ENCODE measurements at regions not wholly inside any gene's neighbourhood (a gene's known extent, or its start where the extent isn't known, plus 50 kb on each side); places are given as distances from the start of the nearest gene placed in this dataset.
"Not testable (repeated sequence)": the region's sequence is repeated elsewhere in the genome, so short reads cannot be mapped to it uniquely, and the experiment has no call there.

DNA sequence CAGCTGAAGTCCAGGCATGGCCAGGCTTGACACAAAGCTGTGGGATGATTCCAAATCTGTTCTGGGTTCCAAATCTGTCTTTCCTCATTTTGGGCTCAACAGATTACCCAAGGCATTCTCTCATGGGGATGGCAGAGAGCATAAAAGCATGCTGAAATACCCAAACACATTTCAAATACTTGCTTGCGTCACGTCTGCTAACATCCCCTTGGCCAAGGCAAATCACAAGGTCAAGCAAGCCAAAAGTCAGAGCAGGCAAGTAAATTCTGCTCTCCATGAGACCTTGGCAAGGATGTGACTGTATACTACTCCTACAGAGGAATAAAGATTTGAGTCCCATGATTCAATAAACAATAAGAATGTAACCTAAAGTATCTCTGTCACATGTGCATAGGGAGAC lies 306.7 kb downstream of the EPB41L4A start:
- no peak for DNase-seq (ENCODE audit: low spot score)

DNA sequence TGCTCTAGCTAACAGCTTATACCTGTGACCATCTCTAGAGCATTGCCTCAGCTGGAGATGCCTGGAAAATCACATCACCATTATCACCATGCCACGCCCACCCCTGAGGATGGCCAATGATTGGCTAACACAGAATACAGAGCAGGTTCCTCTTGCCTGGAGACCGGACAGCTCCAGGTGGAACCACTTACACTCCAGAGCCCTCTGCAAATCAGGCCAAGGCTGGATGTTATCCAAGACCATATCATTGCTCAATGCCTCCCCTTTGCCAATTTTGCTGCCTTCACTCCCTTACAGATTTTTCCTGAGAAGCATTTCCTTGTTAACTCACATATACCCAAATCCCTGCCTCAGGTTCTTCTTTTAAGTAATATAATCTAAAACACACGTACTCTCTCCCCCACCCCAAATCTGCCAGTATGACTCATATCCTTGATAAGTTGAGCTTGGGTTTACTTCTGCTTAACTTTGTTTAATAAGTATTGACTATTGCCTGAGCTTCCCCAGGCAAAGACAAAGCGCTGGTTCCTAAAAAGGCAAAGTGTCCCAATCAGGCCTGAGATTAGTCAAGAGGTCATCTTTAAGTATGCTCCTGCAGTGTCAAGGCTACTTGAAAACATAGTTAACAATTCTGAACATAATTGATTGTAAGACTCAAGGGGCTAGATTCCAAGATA lies 309.6 kb downstream of the EPB41L4A start:
- no peak for DNase-seq (ENCODE audit: low spot score)

DNA sequence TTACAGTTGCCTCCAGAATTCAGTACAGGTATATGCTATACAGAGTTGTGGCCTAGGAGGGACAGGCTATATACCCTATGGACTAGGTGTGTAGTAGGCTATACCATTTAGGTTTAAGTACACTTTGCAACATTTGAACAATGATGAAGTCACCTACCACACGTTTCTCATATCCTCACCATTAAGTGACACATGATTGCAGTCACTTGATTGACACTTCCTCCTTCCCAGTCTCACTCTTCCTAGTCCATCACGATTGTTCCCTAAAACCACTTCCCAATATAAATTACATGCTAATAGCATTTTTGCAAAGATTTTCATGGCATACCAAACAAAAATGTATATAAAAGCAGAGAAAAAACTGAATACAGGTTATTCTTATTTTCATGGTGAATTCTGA lies 312.2 kb downstream of the EPB41L4A start:
- DNase-seq (ENCODE audit: low spot score): no peak

DNA sequence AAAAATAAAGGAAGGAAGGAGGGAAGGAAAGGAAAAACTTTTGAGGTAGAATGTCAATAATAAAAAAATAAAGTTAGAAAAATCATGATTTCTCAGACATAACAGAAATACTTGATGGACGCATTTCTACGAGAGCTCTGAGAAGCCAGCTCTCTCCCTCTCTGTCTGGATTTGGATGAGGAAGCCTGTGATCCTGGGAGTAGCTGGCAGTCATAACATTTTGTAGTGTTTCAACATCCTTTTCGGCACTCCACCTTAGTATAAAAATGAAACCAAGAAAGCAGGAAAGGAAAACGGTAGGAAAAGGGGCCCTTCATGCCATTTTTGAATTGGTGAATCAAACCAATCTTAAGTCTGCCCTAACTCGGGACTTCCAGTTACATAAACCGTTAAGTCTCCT lies 321.3 kb downstream of the EPB41L4A start:
- no peak for DNase-seq (ENCODE audit: low spot score)

DNA sequence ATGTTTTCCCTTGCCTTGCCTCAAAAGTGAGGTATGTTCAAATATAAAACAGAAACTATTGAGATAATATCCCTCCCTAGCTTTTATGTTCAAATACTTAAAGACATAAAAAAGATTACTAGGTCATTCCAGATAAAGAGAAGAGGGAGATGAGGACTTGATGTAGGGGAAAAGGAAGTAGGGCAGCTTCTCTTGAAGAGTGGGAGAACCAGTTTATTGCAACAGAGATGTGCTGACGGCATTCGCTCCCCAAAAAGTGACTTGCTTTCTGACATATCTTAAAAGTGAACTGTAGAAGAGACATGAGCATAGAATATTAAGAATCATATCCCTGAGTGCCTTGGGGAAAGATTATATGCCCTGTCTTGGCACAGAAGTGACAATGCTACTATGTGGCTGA lies 330.2 kb upstream of the NREP start:
- DNase-seq (ENCODE audit: low spot score): no peak

DNA sequence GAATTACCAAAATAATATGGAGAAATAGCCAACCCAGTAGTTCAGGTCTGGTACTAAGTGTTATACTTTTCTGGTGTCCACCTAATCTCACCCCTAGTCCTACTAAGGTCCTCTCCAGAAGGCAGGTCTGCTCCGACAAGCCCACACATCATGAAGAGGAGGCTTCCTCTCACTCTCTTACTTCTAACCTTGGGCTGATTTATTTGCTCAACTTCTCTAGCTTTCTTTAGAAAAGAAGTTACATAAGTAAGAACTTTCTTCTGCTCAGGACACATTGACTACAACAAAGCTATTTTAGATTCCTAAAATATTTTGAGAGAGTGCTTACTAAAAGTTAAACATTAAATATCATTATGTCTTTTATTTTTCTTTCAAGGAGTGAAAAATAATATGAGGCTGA lies 329.7 kb upstream of the NREP start:
- no peak for DNase-seq (ENCODE audit: low spot score)

DNA sequence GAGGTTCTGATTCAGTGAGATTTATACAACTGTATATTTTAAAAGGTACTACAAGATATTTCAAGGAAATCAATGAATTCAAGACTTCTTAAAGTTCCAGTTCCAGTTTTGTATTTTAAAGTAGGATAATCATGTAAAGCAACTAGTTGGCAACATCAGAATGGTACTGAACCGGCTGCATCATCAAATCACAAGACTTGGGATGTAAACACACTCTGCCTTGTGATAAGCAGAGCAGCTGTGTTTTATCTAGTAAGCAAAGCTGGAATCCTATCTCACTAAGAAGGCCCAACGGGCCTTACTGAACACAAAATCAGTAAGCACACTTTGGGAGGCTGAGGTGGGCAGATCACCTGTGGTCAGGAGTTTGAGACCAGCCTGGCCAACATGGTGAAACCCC lies 327.2 kb upstream of the NREP start:
- no peak for DNase-seq (ENCODE audit: low spot score)

DNA sequence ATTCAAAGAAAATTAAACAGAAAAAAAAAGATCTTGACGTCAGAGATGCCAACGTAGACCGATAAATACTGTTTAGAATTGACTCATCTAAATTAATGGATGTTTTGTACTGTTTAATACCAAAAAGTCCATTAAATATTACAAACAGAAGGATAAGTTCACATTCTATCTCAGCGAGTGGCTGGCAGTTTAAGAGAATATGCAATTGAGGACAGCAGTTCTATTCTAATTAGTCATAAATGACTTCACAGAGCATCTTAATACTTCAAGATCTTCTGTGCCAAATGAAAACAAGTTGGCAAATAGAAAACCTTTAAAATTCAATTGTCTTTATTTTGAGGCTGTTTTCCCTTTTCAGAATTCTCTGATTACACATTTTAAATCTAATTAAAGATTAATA lies 326.6 kb upstream of the NREP start:
- DNase-seq (ENCODE audit: low spot score): no peak

DNA sequence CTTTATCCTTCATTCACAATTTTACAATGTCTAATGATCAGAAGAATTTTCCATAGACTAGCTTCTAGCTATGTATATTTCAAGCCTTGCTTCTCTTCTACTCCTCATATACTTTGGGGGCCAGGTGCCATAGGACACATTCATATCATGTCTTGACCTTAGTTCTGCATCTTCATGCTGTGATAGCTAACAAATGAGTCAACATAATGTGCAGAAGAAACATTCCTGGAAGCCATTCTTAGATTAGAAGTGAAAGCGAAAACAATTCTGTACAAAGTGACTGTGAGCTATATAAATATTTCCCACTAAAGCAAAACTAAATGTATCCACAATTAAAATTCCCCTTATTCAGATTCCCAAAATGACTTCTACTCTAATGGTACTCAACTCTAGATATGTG lies 320.2 kb upstream of the NREP start:
- DNase-seq (ENCODE audit: low spot score): no peak

DNA sequence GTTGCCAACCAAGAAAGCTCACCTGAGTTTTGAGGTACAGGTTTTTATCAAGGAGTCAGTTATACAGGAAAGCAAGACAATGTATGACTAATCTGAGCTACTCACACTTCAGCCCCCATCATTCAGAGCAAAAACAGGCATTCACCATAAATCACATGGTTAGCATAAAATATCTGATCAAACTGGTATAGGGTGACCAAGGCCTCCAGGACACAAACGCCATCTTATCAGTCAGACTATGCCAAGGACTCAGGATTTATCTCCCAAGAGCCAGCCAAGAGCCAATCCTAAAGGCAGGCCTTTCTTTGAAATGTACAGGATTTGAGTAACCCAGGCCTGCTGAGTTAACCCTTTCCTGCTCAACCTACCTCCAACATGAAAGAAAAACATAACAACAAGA lies 313.0 kb upstream of the NREP start:
- DNase-seq (ENCODE audit: low spot score): no peak

DNA sequence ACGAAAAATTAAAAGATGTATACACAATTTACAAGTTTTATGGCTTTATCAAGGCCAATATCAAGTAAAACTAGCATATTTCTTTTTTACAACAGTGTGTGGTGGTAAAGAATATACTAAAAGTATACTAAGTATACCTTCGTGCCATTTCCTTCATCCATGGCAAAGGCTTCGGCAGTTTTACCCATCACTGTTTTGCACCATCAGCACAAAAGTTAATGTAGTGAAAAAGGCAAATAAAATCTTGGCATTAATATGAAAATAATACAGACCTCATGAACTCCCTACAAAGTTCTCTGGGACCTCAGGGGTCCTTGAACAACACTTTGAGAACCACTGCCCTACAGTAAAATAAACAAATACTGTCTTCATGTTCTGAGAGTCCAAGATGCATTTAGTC lies 312.3 kb upstream of the NREP start:
- no peak for DNase-seq (ENCODE audit: low spot score)

DNA sequence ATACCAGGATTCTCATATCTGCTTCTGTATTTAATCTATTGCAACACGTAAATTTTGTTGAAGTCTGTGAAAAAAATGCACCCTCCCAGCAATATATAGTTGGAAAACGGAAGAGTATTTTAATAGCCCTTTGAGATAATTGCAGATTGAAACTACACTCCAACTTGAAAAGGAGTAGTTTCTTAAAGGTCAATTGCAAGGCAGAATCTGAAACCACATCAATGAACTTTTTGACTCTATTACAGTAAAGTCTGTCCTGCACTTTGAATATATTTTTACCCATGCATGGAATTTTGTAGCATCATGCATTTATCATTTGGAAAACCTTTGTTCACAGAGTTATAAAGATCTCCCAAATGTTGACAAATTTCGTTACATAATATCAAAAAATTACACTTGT lies 311.6 kb upstream of the NREP start:
- no peak for DNase-seq (ENCODE audit: low spot score)

DNA sequence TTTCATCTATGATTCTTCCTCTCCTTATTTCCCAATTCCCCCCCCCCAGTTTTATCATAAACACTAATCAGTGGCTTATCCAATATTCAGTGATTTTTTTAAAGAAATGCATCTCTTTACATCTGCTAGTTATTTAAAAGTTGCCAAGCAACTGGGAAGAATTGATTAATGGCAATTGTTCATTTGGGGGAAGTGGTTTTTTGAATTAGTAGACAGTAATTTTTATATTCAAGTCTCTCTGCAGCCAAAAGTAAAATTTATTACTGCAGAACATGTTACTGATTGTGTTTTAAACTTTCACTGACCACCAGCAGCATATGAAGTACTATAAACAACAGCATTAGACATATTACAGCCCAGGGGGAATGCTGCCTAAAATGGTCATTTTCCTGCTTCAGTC lies 308.8 kb upstream of the NREP start:
- no peak for DNase-seq (ENCODE audit: low spot score)

DNA sequence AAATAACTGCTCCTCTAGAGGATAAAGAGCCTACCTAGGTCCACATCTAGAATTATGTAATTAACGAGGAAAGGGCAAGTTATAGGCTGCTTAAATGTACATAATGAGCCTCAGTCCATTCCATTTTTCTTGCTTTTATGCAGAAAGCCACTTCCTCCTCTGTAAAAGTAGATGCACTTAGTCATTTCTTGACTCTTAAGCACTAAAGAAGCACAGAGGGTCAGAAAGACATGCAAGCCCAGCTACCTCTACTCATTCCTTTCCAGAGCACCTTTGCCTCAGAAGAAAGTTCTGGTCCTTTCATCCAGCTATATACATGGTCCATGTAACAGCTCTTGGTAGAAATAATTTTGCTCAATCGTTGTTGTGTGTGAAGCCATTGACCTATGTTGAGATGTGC lies 308.0 kb upstream of the NREP start:
- DNase-seq (ENCODE audit: low spot score): no peak

DNA sequence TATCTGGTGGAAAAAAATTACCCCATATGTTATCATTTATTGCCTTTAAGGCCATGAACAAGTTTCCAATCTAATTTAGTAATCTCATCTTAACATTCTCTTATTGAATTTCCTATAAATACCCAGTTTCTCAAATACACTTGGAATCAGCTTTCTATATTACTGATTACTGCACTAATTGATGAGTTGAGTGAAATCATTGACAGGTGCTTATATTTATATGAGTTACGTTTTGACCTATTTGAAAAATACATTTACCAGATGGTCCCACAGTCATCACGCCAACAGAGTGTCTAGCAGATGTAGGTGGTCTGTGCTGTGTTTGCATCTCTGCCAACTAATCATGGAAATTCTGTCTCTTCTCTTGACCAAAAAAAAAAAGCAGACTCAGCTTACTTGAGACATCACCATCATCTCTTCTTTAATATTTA lies 307.3 kb upstream of the NREP start:
- no peak for DNase-seq (ENCODE audit: low spot score)

DNA sequence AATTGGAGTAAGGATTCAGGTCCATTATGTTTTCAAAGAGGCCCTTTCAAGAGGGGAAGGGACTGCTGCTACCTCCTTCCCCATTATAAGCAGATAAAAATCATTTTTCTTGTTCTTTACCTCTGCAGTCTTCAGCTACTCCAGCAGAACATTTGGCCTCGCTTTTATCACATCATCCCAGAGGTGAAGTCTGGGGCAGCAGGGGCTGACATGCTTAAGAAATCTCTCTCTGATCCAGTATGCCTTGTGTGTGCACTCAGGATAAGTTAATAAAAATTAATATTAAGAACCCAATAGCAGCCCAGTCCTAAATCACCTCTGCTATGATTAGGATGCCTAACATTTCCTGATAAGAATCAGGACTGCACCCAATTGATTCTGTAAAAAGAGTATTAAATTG lies 306.9 kb upstream of the NREP start:
- no peak for DNase-seq (ENCODE audit: low spot score)

DNA sequence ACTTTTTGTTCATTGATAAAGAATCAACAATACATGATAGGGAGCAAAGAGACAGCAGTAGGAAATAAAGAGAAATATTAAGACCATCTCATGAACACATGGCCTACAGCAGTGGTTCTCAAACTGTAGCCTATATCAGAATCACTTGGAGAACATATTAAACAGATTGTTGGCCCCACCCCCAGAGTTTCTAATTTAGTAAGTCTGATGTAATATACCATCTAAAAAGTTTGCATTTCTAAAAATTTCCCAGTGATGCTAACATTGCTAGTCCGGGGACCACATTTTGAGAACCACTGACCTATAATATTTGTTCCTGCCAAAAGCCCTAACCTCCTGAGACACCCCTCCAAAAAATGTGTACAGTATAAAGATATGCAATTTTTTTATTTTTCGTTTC lies 306.2 kb upstream of the NREP start:
- DNase-seq (ENCODE audit: low spot score): no peak

DNA sequence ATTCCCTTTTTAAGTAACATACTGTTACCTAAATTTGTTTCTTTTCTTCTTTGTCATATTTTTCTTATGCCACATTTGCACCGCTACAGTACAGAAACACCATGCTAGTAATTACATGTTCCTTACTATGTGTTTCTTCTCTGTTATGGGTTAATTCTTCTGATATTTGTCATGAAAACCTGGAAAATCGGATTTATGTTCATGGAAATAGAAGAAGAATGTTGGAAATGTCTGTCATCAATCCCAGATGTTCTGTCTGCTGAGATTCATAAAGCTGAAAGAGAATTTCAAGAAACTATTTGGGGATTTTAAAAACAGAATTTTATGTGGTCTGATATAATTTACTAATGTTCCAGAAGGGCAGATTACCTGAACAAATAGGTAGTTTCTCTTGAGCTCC lies 305.2 kb upstream of the NREP start:
- DNase-seq (ENCODE audit: low spot score): no peak

DNA sequence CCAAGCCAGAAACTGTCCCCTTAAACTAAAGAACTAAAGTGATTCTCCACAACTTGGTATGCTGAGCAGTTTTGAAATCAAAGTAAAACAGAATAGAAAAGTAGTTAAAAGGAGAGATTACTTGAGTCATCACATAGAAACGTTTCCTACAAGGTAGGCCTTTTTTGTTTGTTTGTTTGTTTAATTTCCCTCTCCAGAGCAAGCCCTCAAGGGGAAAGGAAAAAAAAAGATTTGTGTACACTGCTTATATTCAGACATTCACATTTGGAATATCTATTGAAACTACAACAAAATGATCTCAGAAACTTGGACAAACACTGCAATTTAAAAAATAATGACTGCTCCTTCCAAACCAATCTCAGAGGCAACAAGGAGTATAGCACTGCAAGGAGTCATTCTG lies 304.7 kb upstream of the NREP start:
- DNase-seq (ENCODE audit: low spot score): no peak

DNA sequence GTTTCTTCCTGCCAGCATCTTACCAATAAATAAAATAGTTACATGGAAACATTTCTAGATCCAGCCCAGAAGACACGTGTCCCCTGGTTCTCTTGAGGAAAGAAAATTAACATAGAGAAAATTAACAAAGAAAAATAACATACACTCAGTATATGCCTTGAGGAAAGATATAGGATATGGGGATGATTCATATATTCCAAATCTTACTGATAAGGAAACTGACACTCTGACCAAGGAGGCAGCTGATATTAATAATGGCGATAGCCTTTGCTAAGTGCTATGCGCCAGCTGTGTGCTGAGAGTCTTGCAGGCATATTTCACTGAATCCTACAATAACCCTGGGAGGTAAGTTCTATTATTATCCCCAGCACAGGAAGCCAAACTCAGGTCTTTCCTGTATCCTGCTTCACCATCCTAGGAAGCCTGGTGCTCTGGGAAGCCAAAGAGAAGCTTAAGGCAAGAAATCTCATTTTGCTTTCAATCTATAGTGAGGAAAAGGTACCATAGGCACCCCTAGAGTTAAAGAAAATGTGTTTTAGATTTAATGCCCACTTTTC lies 302.7 kb upstream of the NREP start:
- no peak for DNase-seq (ENCODE audit: low spot score)

DNA sequence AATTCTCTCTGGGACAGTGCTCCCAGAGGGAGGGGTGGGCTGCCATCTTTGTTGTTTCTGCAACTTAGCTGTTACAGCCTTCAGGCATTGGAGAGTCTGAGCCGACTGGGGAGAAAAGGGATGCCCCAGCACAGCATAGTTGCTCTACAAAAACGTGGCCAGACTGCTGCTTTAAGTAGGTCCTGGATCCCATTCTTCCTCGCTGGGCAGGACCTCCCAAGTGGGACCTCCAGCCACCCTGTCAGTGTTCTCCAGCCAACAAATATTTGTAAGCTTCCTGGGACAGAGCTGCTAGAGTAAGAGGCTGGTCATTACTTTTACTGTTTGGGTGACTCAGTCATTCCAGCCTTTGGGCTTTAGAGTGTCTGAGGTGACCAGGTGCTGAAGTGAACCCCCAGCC lies 292.7 kb upstream of the NREP start:
- no peak for DNase-seq (ENCODE audit: low spot score)

DNA sequence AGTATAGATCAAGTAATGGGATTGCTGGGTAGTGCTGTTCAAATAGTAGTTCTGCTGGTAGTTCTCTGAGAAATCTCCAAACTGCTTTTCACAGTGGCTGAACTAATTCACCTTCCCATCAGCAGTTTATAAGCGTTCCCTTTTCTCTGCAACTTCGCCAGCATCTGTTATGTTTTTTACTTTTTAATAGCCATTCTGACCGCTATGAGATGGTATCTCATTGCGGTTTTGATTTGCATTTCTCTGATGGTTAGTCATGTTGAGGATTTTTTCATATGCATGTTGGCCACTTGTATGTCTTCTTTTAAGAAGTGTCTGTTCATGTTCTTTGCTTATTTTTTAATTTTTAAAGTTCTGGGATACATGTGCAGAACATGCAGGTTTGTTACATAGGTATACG lies 279.2 kb upstream of the NREP start:
- DNase-seq (ENCODE audit: low spot score): no peak

DNA sequence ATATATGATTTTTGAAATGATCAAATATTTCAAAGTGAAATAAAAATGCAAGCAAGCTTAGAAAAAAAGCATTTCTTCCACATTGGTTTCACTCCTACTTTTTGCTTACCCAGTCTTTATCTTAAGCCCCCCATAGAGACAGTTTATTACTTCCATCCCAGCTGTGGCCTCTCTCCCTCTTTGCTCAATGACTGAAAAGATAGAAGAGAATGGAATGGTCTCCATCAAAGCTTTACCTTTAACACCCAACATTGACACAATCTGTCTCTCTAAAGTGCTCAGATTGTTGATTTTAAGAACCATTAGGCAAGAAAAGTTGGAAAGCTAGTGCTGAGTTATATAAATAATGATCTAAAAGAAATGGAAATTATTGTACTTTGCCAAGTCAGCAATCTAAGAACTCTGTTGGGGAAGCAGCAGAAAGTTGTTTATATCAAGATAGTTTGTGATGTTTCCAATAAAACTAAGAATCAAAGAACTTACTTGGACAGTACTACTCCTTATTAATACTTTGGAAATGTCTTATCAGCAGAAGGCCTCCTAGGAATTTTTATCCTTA lies 277.5 kb upstream of the NREP start:
- no peak for DNase-seq (ENCODE audit: low spot score)

DNA sequence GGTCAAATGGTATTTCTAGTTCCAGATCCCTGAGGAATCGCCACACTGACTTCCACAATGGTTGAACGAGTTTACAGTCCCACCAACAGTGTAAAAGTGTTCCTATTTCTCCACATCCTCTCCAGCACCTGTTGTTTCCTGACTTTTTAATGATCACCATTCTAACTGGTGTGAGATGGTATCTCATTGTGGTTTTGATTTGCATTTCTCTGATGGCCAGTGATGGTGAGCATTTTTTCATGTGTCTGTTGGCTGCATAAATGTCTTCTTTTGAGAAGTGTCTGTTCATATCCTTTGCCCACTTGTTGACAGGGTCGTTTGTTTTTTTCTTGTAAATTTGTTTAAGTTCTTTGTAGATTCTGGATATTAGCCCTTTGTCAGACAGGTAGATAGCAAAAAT lies 269.9 kb upstream of the NREP start:
- not testable (repeated sequence) for DNase-seq (ENCODE audit: low spot score)

All from ecto neural progenitor cell (in vitro differentiated cells).